Gastroesophageal sphincter (tissue), 4 donors: ENCODE measurements at regions not wholly inside any gene's neighbourhood (a gene's known extent, or its start where the extent isn't known, plus 50 kb on each side); places are given as distances from the start of the nearest gene placed in this dataset.

Experiments used
- ATAC-seq: fragments of 150-250 bp; one replicate; pipeline ENCODE4 v1.9.1; 2016; ENCODE audit warnings: mild to moderate bottlenecking, moderate library complexity
- H3K27ac ChIP-seq, 4 donors: fragments of 200-600 bp; sonication (generic) in 3 of 4; 1 replicate in 3 of 4; 2 replicates in 1 of 4; pipeline ENCODE4 v1.5.1; 2016 to 2019
- H3K27me3 ChIP-seq: fragments of 200-600 bp; sonication (generic); one replicate; pipeline ENCODE4 v1.5.1; 2019
- H3K36me3 ChIP-seq, 2 donors: fragments of 200-600 bp; sonication (generic); one replicate each; pipeline ENCODE4 v1.5.1; 2019; ENCODE audit warnings: control low read depth in 1 of 2
- H3K4me1 ChIP-seq, 3 donors: fragments of 200-600 bp; sonication (generic); 1 replicate in 2 of 3; 2 replicates in 1 of 3; pipeline ENCODE4 v1.5.1; 2016 to 2019; ENCODE audit warnings: control low read depth in 2 of 3
- H3K4me3 ChIP-seq, 2 donors: fragments of 200-600 bp; sonication (generic); one replicate each; pipeline ENCODE4 v1.5.1; 2019; ENCODE audit warnings: mild to moderate bottlenecking in 1 of 2, moderate library complexity in 1 of 2
- H3K9me3 ChIP-seq, 3 donors: fragments of 200-600 bp; sonication (generic); one replicate each; pipeline ENCODE4 v1.5.1; 2017 to 2019; ENCODE audit warnings: control low read depth in 2 of 3
- EP300 ChIP-seq: sonication (generic); formaldehyde crosslinking; IDR thresholded peaks from one replicate; pipeline ENCODE4 v1.6.1; 2017; ENCODE audit warnings: antibody characterized with exemption, mild to moderate bottlenecking
- POLR2A ChIP-seq, 2 donors: fragments of 450-650 bp; IDR thresholded peaks; one replicate each; pipeline ENCODE4 v1.6.1; 2017; ENCODE audit warnings: antibody characterized with exemption in 2 of 2, mild to moderate bottlenecking in 2 of 2, moderate library complexity in 1 of 2
- POLR2AphosphoS5 ChIP-seq: sonication (generic); formaldehyde crosslinking; IDR thresholded peaks from one replicate; pipeline ENCODE4 v1.6.1; 2017; ENCODE audit warnings: antibody characterized with exemption
- WGBS, 2 donors: methylation state at CpG; one replicate each; pipeline ENCODE4 v1.1.5; 2018; ENCODE audit warnings: low coverage in 1 of 2; 5-methylcytosine and 5-hydroxymethylcytosine counted together
- TF ChIP-seq, protein P1 (sequence below), 4 experiments: fragments of 200-600 bp in 2 of 4; fragments of 450-650 bp in 2 of 4; sonication (generic) in 1 of 4; IDR thresholded peaks; one replicate each; pipeline ENCODE4 v1.5.1; 2017 to 2019; ENCODE audit warnings: antibody characterized with exemption in 4 of 4, mild to moderate bottlenecking in 2 of 4, moderate library complexity in 2 of 4

DNA sequence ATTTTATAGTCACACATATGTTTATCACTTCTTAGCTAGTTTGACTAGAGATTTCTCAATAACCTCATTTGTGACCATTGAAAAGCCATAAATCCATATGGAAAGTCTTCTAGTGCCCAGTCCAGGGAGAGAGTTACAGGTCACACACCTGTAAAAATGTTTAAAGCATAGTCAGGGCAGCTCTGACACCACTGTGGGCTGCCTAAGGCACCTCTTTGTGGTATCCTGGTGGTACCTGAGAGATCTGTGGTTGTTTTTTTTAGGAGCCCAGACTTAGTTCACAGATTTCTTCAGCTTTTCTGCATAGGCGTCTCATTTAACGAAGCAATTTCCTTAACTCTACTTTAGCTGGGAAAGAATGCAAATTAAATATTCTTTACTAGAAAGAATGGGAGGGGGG, 186.6 kb downstream of the CENPW start:
- TF ChIP-seq POLR2A (IDR thresholded peaks at IDR 0.05) (no peak), EP300 (no peak), POLR2AphosphoS5 (no peak)
- TF ChIP-seq, protein P1, sequence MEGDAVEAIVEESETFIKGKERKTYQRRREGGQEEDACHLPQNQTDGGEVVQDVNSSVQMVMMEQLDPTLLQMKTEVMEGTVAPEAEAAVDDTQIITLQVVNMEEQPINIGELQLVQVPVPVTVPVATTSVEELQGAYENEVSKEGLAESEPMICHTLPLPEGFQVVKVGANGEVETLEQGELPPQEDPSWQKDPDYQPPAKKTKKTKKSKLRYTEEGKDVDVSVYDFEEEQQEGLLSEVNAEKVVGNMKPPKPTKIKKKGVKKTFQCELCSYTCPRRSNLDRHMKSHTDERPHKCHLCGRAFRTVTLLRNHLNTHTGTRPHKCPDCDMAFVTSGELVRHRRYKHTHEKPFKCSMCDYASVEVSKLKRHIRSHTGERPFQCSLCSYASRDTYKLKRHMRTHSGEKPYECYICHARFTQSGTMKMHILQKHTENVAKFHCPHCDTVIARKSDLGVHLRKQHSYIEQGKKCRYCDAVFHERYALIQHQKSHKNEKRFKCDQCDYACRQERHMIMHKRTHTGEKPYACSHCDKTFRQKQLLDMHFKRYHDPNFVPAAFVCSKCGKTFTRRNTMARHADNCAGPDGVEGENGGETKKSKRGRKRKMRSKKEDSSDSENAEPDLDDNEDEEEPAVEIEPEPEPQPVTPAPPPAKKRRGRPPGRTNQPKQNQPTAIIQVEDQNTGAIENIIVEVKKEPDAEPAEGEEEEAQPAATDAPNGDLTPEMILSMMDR (IDR thresholded peaks at IDR 0.05) = no peak
- WGBS, 2 donors = 83 to 95% methylated on average over 1 to 2 of the region's 2 CpGs
- no peak for ATAC-seq
- H3K4me1 ChIP-seq = peaks cover 0 to 21% (median 0%) of the 10 kb centered on the region in 3 donors
- H3K27ac ChIP-seq = no peak overlapping the region
- no peaks in the 10 kb centered on the region for H3K36me3 ChIP-seq
- no peaks in the 10 kb centered on the region for H3K27me3 ChIP-seq
- H3K9me3 ChIP-seq = no peaks in the 10 kb centered on the region
- H3K4me3 ChIP-seq = no peak overlapping the region

DNA sequence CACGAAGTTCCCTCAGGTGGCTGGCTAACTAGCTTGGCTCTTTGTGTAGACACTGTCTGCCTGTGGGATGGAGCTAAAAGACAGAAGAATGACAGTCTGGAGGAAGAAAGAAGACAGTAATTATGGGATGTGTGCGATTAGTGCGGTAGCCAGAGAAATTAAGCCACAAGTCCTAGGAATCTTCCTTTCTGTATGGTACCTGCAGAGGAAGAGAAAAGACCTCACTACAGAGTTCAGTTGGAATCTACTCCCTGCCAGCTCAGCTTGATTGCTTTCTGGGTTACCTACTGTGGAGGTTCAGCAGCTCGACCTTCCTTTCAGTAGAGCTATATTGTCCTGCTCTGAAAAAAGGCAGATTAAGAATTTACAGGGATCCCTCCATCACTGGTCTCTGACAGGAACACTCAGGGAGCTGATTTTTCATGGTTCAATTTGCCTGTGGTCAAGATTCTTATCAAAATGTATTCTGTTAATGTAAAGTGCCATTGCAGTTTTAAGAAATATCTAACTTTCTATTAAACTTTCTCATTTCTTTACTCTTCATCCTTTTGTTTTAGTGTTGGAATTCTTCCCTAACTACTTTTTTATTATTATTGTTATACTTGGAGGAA, 187.2 kb downstream of the CENPW start:
- no peaks in the 10 kb centered on the region for H3K27me3 ChIP-seq
- H3K36me3 ChIP-seq = no peaks in the 10 kb centered on the region
- no peaks in the 10 kb centered on the region for H3K9me3 ChIP-seq
- H3K27ac ChIP-seq = no peak overlapping the region
- 50 to 79% methylated on average over 1 to 4 of the region's 4 CpGs for WGBS, 2 donors
- H3K4me3 ChIP-seq = no peak overlapping the region
- H3K4me1 ChIP-seq = peaks cover 0 to 27% (median 0%) of the 10 kb centered on the region in 3 donors
- TF ChIP-seq POLR2A (IDR thresholded peaks at IDR 0.05) (no peak), POLR2AphosphoS5 (no peak), EP300 (no peak)
- TF ChIP-seq, protein P1 (IDR thresholded peaks at IDR 0.05) = no peak
- ATAC-seq = no peak

DNA sequence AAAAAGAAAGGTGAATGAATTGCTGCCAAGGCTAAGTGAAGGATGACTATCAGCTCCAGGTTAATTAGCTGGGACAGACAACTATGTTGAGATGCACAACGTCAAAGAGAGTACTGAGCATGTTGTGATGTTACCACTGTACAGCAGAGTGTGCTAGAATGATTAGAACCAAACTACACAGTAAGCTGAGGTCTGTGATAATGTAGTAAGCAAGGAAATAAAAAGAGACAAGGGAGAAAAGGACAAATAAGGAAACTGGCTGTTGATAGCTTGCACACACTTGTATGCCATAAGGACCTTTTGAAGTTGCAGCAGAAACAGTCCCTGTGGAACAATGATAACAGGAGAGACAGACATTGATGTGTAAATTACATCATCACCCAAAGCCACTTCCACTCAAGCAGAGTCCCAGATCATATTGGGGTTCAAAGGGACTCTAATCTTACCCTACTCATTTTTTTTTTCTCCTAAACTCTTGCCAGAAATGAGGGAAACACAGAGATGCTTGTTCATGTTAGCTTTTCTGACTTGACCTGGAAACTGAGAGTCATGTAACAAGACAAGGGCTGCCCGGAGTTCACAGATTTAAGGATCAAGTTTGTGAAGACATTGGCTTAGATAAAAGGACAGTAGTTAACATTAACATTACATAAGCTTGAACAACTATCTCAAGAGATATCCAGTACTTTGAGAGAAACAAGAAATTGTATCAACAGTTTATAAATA, 189.9 kb downstream of the CENPW start:
- H3K4me1 ChIP-seq = peaks cover 0 to 27% (median 0%) of the 10 kb centered on the region in 3 donors
- 36 to 75% methylated on average over 2 of the region's 2 CpGs for WGBS, 2 donors
- no peak for ATAC-seq

DNA sequence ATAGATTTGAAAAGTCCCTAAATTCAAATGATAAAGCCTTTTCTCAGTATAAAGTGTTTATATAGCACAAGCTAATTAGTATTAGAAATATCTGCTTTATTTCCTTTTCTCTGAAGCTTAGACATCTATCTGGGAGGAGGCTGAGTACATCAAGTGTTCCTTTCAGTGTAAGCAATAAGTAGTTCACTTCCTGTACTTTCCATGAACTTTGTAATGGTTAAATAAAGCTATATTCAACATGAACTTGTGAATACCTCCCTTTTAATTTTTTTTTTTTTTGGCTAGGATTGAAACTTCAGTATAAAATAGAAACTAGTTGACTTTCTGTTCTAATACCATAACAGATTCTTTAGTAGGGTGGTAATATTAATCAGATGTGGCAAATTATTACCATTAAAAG, 190.9 kb downstream of the CENPW start:
- peaks cover 0 to 34% (median under 1%) of the 10 kb centered on the region in 3 donors for H3K4me1 ChIP-seq
- no peaks in the 10 kb centered on the region for H3K27me3 ChIP-seq
- no peak for TF ChIP-seq POLR2AphosphoS5
- no peak for TF ChIP-seq POLR2A (IDR thresholded peaks at IDR 0.05)
- TF ChIP-seq, protein P1 (IDR thresholded peaks at IDR 0.05) = no peak
- TF ChIP-seq EP300 = no peak
- no peaks in the 10 kb centered on the region for H3K36me3 ChIP-seq
- no peak for ATAC-seq
- H3K4me3 ChIP-seq = no peak overlapping the region
- no peaks in the 10 kb centered on the region for H3K9me3 ChIP-seq
- H3K27ac ChIP-seq = peak overlapping the region in 1 of 4 donors; percentile 13

More for the DNA sequence above, 189.9 kb downstream of the CENPW start:
- Histone ChIP-seq H3K36me3 (no peaks in the 10 kb centered on the region), H3K27ac (no peak overlapping the region), H3K9me3 (no peaks in the 10 kb centered on the region), H3K4me3 (no peak overlapping the region), H3K27me3 (no peaks in the 10 kb centered on the region)
- TF ChIP-seq POLR2AphosphoS5 (no peak), POLR2A (IDR thresholded peaks at IDR 0.05) (no peak), EP300 (no peak)
- TF ChIP-seq, protein P1 (IDR thresholded peaks at IDR 0.05) = peak in 1 of 4 experiments; percentile 14

DNA sequence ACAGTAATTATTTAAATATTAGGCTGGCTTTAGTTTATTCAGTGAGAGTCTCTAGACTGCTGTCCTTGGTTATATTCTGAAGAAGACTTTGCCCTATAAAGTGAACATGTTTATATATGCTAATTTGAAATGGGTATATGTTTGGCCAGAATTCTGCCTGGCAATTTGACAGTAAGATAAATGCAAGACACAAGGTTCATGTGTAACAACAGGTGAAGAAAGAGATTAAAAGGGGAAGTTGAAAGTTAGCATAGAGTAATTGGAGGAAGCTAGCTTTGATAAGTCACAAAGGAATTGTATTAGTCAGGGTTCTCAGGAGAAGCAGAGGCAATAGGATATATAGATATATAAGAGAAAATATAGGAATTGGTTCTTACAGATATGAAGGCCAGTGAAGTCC, 191.4 kb downstream of the CENPW start:
- Histone ChIP-seq H3K27ac (no peak overlapping the region), H3K4me1 (peaks cover 0 to 39% (median 2%) of the 10 kb centered on the region in 3 donors)
- TF ChIP-seq EP300 (no peak), POLR2AphosphoS5 (no peak), POLR2A (IDR thresholded peaks at IDR 0.05) (no peak)
- TF ChIP-seq, protein P1 (IDR thresholded peaks at IDR 0.05) = no peak

More for the DNA sequence above, 191.4 kb downstream of the CENPW start:
- no peaks in the 10 kb centered on the region for H3K9me3 ChIP-seq
- H3K27me3 ChIP-seq = no peaks in the 10 kb centered on the region
- no peak overlapping the region for H3K4me3 ChIP-seq
- no peak for ATAC-seq
- no peaks in the 10 kb centered on the region for H3K36me3 ChIP-seq
